GM18511 (cell line): ENCODE measurements at regions not wholly inside any gene's neighbourhood (a gene's known extent, or its start where the extent isn't known, plus 50 kb on each side); places are given as distances from the start of the nearest gene placed in this dataset.

Source experiments
- ATAC-seq: cut with Tn5 transposase; IDR thresholded peaks from one replicate; pipeline ENCODE4 v1.9.1; 2021; ENCODE audit warnings: mild to moderate bottlenecking, moderate library complexity; ENCODE audit not compliant: unreplicated experiment

DNA sequence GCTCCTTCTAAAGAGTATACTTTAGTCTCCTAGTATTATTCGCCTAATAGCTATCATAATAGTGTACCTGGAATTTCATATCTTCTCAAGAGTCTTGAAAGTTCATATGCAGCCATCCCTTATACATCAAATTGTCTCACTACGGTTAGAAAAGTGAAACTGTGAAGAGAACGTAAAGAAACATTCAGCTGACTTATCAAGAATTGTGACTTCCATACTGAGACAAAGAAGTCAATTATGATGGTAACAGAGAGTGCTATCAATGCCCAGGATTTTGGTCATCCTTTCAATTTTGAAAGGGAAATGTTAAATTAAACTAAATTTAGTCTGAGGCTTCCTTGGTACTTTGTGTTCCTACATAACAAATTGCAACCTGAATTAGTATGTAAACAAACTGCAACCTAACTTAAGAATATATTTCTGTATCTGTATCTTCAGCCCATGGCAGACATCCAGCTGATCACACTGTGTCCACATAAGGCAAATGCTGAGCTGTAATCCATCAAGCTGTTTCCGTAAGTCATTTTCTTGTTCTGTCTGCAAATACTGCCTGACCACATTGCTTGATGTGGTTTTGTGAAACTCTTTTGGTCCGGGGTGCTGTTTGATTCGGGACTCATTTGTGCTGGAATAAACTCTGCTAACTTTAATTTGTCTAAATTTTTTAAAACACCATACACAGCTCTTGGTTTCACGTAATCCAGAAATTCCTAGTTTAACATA lies 469.6 kb downstream of the SI start:
- ATAC-seq = no peak

DNA sequence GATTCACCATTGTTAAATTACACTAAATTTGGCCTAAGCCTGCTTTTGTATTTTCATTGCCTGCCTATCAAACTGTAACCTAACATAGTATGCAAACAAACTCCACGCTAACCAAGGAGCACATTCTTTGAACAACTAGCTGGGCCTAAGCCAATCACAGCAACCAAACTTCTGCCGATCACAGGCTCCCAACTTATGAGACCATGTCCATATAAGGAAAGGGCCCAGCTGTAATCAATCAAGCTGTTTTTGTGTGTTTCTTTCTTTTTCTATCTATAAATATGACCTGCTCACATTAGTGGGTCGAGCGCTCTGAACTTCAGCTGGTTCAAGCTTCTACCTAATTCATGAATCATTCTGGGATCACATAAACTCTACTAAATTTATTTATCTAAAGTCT lies 473.6 kb downstream of the SI start:
- ATAC-seq = no peak

DNA sequence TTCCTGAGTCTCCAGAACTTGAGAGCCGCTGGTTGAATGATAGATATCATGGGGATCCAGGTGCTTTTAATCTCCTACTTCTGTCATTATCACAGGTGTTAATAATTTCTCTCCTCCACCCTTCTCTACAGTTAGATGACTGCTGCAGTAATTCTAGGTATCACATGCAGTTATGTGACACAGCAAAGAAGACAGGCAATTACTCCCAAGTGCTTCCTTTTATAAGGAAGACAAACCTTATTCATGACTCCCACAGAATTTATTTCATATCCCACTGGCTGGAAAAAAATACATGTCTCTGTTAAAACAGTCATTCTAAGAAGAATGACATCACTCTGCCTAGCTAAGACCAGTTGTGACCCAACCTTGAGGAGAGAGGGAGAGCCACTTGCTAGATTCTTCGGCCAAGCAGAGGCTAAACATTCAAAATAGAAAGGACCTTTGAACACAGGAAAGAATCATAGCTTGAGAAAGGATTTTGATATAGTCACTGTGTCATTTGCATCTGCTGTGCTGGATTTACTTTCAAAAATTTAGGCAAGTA lies 500.6 kb downstream of the SI start:
- ATAC-seq = no peak

DNA sequence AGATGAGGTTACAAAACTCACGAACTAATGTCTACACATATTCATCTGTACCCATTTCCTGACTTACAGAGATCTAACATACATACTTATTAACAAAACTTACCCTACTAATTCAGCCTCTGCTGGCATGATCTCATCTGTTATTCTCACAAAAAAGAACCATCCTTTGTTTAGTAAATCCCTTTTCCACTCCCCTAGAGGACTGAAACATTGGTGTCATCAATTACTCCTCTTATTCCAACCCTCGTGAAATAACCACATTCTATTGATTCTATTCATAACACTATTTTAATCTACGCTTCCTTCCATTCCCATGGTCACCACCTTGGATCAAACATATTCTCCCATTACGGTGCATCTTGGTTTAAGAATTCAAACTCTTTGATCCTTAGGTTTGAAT lies 505.9 kb downstream of the SI start:
- ATAC-seq = no peak

DNA sequence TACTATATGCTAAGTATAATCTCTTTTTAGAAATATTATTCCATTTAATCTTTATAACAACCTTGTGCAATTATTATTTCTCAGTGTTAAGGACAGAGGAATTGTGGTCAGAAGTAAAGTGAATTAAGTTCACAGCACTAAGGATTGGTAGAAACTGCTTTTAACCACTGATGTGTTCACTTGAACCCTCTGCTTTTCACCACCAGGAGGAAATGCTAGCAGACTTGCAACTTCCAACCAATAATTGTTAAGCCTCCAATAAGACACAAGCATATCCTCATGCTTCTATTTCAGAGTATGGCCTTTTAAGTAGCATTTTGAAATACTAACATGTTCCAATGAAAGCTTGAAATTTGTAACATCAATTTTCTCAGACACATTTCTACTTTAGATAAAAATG lies 527.4 kb downstream of the SI start:
- ATAC-seq = no peak

DNA sequence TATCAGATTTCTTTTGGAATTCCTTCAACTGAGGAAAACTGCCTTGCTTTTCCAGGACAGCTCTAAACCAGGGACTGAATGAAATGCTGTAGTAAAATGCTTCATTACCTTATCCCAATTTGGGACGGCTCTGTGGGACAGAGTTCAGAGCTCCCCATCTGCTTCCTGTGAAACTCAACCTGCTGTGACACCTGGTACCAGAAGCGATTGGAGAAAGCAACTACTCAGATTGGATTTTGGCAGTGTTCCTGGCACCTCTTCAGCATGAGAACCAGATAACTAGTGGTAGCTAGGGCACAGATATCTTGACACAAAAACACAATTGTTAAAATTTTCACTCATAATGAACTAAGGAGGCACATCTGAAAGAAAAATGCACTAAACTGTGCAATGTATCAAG lies 539.1 kb downstream of the SI start:
- no peak for ATAC-seq

DNA sequence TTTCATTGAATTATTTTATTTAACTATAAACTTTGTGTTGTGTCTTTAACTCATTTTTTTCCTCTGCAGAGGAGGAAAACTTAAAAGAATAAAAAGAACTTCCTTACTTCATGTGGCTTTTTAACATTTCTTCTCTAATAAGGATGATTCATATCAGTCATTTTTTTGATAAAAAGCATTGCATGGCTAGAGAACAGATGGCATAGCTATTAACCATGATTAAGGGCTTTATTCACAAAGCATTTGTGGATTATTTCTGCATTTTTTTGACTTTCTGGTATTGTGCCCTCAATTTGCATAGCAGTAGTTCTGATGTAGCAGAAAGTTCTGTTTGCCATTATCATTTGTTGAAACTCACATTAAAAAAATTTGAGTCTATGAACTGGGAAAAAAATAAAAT lies 540.8 kb downstream of the SI start:
- no peak for ATAC-seq

DNA sequence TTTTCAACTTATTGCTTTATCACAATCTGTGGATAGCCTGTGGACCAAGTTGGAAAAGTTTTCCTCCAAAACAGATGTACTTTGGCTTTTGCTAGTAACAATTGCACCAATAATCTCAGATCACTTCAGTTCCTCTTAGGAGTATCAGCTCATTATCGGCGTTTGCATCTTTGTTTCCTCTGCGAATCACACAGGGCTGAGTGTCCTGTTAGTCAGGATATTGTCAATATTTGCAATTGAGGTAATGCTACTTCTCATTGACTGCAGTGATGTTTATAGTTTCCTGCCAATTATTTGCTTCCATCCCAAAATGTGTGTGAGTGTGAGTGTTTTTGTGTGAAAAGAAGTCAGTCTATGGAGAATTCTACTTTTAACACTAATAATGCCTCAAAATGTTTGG lies 545.0 kb downstream of the SI start:
- no peak for ATAC-seq

DNA sequence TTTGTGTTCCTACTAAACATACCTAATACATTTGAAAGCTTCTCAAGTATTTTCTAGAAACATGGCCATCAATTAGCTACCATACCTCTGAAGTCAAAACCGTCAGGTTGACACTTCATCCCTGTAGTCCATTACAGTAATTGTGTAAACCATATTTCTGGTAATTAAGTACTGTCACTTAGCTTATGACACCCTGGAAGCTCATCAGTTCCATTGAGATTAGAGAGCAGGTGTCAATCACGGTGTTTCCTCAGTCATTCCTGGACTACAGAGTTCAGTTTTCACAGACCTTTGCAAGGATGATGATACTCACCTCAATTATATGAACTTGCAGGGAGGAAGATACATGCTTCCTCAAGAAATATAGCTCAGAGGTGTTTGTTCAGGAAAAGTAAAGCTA lies 552.0 kb downstream of the SI start:
- no peak for ATAC-seq

DNA sequence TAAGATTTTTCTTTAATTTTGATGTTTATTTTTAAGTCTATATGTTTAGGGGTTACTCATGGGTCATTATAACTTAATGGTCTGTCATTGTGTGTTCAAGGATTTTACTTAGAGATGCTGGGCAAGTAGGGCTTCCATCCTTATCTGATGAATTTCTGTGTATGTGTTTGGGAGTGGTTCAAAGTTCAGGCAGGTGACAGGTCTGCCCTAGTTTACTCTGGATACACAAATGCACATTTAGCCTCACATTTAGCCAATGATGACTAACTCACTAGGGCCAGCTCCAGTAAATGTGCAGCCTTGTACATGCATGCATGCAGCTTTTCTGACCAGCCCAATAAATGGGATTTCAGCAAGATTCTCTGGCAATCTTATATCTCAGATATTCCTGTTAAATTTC lies 554.1 kb downstream of the SI start:
- ATAC-seq = no peak

DNA sequence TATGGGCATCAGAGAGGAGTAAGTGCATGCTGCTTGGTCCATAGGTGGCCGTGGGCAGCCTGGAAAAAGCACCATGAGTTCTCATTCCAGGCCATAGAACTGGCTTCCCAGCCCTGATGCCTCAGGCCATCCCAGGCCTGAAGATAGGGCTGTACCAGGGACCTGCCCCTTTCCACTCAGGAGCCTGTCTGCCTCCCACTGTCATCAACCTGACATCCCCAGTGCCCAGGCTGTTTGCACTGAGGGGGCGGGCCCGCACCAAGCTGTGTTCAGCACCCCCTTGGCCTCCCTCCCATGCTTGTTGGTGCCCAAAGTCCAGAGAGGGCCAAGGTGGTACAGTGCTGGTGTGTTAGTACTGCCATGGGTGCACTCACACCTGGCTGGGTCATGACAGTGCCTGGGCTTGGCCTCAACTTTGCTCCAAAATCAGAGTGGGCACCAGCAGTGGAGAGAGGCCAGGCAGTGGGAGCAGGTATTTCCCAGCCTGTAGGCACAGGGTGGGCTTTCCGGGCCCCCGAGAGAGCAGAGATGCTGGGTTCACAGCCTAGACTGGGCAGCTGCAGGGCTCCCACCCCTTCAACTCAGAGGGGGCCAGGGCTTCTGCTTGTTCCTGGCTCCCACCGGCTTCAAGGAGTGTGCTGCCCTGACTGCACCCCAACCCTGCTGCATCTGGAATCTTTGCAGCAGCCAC lies 556.1 kb downstream of the SI start:
- no peak for ATAC-seq

DNA sequence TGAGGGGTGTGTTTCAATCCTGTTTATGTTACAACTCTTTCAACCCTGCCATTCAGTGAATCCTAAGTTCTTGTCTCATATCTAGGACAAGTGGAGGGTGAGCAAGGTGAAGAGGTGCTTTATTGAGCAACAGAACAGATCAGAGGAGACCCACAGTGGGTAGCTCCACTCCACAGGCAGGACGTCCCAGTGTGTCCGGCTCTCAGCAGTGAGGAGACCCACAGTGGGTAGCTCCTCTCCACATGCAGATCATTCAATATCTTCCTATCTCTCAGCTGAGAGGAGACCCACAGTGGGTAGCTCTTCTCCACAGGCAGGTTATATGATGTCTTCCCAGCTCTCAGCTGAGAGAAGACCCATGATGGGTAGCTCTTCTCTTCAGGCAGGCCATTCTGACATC lies 556.7 kb downstream of the SI start:
- ATAC-seq = no peak

DNA sequence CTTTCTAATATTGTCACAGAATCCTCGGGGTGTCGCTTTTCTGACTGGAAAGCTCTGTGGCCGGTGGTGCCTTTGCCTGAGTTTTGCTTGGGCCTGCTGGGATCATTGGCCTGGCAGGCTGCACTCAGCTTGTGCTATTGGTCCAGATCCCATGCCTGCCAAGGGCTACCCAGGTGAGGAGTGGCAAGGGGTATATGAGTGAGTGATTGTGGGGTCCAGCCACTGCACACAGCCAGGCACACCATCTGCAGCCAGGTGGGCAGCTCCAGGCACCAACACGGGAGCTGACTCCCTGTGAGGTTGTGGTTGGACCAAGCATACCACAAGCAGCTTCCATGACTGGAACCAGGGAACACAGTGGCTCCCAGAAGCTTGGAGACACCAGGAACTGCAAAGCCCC lies 557.2 kb downstream of the SI start:
- no peak for ATAC-seq

DNA sequence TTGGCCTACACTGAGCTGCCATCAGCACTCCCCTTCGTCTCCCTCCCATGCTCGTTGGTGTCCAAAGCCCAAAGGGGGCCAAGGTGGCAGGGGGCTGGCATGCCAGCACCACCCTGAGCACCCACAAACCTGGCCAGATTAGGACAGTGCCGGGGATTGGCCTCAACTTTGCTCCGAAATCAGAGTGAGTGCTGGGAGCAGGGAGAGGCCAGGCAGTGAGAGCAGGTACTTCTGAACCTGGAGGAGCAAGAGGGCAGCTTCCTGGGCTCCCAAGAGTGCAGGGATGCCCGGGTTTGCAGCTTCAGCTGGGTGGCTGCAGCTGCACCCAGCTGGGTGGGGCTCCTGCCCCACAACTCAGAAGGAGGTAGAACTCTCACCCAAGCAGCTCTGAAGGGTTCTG lies 563.0 kb downstream of the SI start:
- ATAC-seq = no peak

DNA sequence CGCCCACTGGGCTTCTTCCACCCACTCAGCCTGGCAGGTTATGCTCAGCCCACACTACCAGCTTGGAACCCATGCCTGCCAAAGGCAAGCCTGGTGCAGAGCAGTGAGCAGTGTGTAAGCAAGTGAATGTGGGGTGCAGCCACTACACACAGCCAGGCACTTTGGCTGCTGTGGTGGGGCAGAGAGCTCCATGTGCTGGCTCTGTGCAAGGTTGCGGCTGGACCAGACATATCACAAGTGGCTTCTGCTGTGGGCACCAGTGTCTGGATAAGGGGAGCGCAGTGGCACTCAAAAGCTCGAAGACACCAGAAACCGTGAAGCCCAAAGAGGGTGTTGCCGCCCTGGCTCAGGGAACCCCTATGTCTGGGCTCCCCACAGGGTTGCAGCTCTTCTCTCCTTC lies 563.7 kb downstream of the SI start:
- no peak for ATAC-seq

DNA sequence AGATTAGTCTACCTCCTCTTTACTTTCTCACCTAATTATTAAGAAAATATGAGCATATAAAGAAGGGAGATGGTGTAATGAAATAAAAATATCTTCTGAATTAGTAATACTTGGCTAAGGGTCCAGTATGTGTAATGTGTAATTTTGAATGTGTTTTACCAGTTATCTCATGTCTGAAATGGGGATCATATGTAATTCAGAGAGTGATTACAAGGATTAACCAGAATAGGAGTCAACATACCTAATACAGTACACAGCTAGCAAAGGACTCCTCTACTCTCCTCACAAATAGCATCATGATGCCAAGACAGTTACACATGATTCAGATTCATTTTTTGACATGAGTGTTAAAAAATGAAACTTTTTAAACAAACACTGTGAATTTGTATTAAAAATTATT lies 570.4 kb downstream of the SI start:
- no peak for ATAC-seq

DNA sequence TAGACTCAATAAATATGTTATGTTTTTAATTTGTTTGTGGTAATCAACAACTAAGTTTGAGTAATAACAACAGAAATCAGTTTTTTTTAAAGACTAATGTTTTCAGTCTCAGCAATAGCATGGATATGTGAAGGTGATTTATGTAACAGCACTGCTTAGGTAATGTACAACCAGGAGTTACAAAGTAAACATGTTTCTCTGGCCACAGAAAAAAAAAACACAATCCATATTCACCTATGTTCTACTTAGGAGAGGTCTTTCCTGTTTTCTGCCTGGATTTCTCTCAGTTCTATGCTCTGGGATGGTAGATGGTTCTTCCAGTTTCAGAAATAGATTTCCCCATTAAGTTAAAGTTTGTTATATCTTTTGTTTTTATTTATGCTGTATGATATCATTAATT lies 579.4 kb downstream of the SI start:
- no peak for ATAC-seq

DNA sequence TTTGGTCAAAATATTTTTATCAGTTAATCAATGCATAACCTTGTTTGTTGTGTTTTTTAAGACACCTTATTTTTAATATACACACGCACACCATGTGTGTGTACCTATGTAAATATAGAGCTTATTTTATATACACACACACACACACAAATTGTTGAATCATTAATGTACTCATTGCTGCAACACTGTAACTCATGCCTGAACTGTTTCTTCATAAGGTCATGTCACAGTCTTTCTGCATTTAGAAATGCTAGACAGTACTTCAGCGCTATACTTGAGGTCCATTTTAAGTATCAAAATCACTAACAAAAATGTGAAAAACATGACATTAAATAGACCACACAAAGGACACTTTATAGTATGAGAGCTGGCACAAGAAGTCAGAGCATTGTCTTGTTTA lies 589.4 kb downstream of the SI start:
- no peak for ATAC-seq

DNA sequence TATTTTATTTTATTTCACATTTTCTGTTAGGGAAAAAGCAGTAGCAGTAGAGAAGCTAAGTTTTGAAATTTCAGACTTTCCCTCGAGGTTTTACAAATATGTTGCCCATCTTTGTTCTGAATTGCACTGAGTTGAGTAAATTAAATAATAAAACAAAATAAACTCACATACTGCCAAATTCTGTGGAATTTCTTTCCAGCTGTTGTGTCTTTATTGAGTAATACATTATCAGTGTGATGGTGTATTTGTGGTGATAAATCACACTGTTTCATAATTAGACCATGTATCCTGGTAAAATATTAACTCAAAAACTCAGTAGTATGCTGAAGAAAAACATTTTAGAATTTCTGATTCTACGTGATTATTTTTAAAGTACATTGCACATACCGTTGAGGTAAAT lies 592.1 kb downstream of the SI start:
- no peak for ATAC-seq

DNA sequence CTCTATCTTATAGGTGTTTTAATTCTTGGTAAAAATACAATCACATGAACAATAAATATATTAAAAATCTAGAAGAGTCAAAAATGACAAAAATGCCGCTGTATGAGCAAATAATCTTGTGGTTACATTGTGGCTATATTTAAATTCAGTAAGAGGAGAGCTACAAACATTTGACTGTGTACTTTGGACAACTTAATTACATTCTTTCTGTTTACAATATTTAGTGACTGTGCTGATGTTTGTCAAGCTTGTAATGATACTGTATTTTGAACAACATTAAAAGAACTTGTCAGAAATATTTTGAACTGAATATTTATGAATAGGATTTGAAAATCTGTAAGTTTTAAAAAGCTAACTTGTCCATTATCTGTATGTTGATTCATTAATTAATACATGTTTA lies 598.3 kb downstream of the SI start:
- no peak for ATAC-seq

DNA sequence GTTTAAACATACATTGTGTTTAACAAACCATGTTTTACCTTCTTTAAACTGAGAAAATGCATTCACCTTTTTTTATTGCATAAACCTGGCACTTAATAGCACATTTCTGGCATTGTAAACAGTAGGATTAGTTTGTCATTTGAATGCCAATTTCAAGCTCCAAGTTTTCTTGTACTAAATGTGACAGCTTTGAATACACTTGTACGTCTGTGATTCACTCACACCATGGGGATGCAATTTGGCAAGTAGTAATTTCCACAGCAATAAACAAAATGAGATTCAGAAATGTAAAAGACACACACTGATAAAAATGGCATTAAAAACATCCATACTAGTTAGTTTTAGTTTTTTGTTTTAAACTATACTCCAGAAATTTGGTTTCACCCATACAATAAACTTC lies 598.9 kb downstream of the SI start:
- no peak for ATAC-seq

DNA sequence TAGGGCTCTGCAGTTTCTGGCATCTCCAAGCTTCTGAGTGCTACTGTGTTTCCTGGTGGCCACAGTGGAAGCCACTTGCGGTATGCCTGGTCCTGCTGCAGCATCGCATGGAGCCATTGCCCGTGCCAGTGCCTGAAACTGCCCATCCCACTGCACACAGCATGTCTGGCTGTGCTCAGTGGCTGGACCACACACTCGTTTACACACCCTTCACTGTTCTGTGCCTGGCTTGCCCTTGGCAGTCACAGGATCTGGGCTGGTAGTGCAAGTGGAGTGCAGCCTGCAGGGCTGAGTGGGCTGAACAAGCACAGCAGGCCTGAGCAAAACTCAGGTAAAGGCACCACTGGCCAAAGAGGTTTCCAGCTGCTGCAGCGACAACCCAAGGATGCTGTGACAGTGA lies 600.0 kb downstream of the SI start:
- ATAC-seq = no peak

DNA sequence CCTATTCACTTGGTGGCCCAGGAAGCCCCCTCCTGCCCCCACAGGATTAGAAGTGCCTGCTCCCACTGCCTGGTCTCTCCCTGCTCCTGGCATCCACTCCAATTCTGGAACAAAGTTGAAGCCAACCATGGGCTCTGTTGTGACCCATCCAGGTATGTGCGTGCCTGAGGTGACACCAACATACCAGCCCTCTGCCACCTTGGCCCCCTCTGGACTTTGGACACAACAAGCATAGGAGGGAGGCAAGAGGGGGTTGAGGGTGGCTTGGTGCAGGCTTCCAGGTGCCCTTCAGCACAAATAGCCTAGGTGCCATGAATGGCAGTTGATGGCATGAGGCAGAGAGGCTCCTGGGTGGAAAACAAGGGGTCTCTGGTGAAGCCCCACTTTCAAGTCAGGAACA lies 600.9 kb downstream of the SI start:
- ATAC-seq = no peak
